ENCODE measurements at regions not wholly inside any gene's neighbourhood (a gene's known extent, or its start where the extent isn't known, plus 50 kb on each side); places are given as distances from the start of the nearest gene placed in this dataset.

GRCh38 chr2:12536976-12537375, 179.8 kb upstream of the TRIB2 start:
- TF ChIP-seq, protein P1, sequence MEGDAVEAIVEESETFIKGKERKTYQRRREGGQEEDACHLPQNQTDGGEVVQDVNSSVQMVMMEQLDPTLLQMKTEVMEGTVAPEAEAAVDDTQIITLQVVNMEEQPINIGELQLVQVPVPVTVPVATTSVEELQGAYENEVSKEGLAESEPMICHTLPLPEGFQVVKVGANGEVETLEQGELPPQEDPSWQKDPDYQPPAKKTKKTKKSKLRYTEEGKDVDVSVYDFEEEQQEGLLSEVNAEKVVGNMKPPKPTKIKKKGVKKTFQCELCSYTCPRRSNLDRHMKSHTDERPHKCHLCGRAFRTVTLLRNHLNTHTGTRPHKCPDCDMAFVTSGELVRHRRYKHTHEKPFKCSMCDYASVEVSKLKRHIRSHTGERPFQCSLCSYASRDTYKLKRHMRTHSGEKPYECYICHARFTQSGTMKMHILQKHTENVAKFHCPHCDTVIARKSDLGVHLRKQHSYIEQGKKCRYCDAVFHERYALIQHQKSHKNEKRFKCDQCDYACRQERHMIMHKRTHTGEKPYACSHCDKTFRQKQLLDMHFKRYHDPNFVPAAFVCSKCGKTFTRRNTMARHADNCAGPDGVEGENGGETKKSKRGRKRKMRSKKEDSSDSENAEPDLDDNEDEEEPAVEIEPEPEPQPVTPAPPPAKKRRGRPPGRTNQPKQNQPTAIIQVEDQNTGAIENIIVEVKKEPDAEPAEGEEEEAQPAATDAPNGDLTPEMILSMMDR (IDR thresholded peaks at IDR 0.05; ENCODE audit: insufficient read depth, low read depth, low read length, missing control alignments), result no peak
- H3K4me3 ChIP-seq (ENCODE audit: low read length), result no peak overlapping the region
- DNase-seq (ENCODE audit: low read depth), result no peak

- no peak for DNase-seq (ENCODE audit: low read depth)
- TF ChIP-seq, protein P1 (IDR thresholded peaks at IDR 0.05; ENCODE audit: insufficient read depth, low read depth, low read length, missing control alignments), result no peak
- H3K4me3 ChIP-seq (ENCODE audit: low read length), result no peak overlapping the region
Measured at GRCh38 chr2:12538138-12538694, 178.5 kb upstream of the TRIB2 start.

DNA sequence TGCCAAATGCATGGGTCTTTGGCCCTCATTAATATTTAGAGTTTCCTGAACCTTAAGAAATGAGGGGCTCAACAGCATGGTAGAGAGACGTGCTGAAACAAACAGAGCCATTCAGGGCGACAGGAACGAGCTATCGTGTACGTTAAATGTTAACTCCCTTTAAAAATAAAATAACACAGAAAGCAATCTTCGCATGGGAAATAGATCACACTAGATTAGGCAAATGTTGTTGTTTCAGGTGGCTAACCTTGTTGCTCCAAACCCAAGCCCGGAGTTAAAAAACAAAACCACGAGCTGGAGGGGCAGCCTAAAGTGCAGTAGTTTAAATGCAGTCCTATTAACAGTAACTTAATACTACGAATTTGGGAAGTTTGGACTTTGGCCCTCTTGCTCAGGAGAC, 177.4 kb upstream of the TRIB2 start:
- TF ChIP-seq, protein P1 (IDR thresholded peaks at IDR 0.05; ENCODE audit: insufficient read depth, low read depth, low read length, missing control alignments), result no peak
- no peak for DNase-seq (ENCODE audit: low read depth)
- H3K4me3 ChIP-seq (ENCODE audit: low read length), result no peak overlapping the region

GRCh38 chr2:12539776-12540562, 176.8 kb upstream of the TRIB2 start:
- TF ChIP-seq, protein P1 (IDR thresholded peaks at IDR 0.05; ENCODE audit: insufficient read depth, low read depth, low read length, missing control alignments), result no peak
- DNase-seq (ENCODE audit: low read depth), result no peak
- H3K4me3 ChIP-seq (ENCODE audit: low read length), result no peak overlapping the region

GRCh38 chr2:12543076-12543977, 173.4 kb upstream of the TRIB2 start:
- DNase-seq (ENCODE audit: low read depth), result no peak
- TF ChIP-seq, protein P1 (IDR thresholded peaks at IDR 0.05; ENCODE audit: insufficient read depth, low read depth, low read length, missing control alignments), result no peak
- no peak overlapping the region for H3K4me3 ChIP-seq (ENCODE audit: low read length)

DNA sequence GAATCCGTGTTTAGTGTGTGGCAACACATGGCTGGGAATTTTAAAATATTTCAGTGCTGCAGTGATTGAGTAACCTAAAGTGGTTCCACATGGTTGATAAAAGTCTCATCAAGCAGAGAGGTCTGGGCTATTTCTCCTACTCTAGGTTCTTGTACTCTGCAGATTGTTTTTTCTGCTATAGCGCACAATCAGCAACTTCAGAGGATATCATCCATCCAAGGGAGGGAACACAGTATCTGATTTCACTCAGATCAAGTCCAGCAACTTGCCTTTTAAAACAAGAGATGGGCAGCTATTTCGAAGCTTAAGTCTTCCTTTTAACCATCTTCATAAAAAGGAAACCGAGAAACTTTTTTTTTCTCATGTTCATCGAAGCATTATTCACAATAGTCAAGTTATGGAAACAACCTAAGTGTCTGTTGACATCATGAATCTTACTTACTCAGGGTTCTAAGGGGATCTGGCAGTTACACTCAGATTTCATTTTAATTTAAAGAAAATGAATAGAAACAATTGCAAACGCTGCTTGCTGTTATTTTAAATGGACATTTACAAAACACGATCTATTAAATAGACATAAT, 172.7 kb upstream of the TRIB2 start:
- no peak overlapping the region for H3K4me3 ChIP-seq (ENCODE audit: low read length)
- no peak for DNase-seq (ENCODE audit: low read depth)
- TF ChIP-seq, protein P1 (IDR thresholded peaks at IDR 0.05; ENCODE audit: insufficient read depth, low read depth, low read length, missing control alignments), result no peak
